ENCODE measurements at regions not wholly inside any gene's neighbourhood (a gene's known extent, or its start where the extent isn't known, plus 50 kb on each side); places are given as distances from the start of the nearest gene placed in this dataset.
A peak's percentile ranks its signal among the peaks of the same experiment; 100 is the strongest.

DNA sequence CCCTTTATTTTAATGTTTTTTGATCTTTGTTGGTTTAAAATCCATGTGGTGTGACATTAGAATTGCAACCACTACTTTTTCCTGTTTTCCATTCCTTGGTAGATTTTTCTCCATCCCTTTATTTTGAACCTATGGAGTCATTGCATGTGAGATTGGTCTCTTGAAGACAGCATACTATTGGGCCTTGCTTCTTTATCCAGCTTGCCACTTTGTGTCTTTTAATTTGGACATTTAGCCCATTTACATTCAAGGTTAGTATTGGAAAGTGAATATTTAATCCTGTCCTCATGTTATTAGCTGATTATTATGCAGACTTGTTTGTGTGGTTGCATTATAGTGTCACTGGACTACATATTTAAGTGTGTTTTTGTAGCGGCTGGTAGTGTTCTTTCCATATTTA is 782.9 kb downstream of the SLC4A3 start:
- peaks cover 85% of the 10 kb centered on the region for H3K9me3 Mint-ChIP-seq

DNA sequence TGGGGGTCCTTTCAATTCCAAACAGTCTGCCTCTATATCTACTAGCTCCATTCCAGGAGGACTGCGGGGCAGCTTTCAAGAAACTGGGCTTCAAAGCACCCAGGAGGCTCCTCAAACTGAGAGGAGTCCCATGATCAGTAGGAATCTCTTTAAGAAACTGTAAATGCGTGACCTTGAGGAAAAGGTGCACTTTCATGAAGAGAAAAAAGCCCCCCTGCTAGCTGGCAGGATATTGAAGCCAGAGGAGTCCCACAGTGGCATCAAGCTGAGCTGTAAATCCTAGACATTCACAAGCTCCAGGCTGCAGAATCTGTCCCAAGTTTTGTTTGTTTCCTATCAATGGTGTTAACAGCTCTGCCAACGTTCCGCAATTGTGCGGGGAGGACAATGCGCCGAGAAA is 790.1 kb downstream of the SLC4A3 start:
- ChIA-PET POLR2A (no interaction called here), CTCF (no interaction called here)
- peaks cover 12% of the 10 kb centered on the region; the same call in 1 of the 2 replicates for H3K36me3 Mint-ChIP-seq
- peaks cover 3% of the 10 kb centered on the region; the same call in 1 of the 2 replicates for H3K27me3 Mint-ChIP-seq (ENCODE audit: low read depth)
- TF ChIP-seq, protein P1, sequence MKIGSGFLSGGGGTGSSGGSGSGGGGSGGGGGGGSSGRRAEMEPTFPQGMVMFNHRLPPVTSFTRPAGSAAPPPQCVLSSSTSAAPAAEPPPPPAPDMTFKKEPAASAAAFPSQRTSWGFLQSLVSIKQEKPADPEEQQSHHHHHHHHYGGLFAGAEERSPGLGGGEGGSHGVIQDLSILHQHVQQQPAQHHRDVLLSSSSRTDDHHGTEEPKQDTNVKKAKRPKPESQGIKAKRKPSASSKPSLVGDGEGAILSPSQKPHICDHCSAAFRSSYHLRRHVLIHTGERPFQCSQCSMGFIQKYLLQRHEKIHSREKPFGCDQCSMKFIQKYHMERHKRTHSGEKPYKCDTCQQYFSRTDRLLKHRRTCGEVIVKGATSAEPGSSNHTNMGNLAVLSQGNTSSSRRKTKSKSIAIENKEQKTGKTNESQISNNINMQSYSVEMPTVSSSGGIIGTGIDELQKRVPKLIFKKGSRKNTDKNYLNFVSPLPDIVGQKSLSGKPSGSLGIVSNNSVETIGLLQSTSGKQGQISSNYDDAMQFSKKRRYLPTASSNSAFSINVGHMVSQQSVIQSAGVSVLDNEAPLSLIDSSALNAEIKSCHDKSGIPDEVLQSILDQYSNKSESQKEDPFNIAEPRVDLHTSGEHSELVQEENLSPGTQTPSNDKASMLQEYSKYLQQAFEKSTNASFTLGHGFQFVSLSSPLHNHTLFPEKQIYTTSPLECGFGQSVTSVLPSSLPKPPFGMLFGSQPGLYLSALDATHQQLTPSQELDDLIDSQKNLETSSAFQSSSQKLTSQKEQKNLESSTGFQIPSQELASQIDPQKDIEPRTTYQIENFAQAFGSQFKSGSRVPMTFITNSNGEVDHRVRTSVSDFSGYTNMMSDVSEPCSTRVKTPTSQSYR (CRISPR knock-in tag; IDR thresholded peaks at IDR 0.05), result no peak
- TF ChIP-seq, protein P2, sequence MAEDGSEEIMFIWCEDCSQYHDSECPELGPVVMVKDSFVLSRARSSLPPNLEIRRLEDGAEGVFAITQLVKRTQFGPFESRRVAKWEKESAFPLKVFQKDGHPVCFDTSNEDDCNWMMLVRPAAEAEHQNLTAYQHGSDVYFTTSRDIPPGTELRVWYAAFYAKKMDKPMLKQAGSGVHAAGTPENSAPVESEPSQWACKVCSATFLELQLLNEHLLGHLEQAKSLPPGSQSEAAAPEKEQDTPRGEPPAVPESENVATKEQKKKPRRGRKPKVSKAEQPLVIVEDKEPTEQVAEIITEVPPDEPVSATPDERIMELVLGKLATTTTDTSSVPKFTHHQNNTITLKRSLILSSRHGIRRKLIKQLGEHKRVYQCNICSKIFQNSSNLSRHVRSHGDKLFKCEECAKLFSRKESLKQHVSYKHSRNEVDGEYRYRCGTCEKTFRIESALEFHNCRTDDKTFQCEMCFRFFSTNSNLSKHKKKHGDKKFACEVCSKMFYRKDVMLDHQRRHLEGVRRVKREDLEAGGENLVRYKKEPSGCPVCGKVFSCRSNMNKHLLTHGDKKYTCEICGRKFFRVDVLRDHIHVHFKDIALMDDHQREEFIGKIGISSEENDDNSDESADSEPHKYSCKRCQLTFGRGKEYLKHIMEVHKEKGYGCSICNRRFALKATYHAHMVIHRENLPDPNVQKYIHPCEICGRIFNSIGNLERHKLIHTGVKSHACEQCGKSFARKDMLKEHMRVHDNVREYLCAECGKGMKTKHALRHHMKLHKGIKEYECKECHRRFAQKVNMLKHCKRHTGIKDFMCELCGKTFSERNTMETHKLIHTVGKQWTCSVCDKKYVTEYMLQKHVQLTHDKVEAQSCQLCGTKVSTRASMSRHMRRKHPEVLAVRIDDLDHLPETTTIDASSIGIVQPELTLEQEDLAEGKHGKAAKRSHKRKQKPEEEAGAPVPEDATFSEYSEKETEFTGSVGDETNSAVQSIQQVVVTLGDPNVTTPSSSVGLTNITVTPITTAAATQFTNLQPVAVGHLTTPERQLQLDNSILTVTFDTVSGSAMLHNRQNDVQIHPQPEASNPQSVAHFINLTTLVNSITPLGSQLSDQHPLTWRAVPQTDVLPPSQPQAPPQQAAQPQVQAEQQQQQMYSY (CRISPR knock-in tag; IDR thresholded peaks at IDR 0.05), result peak; percentile 81
- TF ChIP-seq TCF7 (CRISPR knock-in tag; IDR thresholded peaks at IDR 0.05; ENCODE audit: low read depth), result no peak
- TF ChIP-seq ZNF423 (CRISPR knock-in tag; IDR thresholded peaks at IDR 0.05), result peak; percentile 93
- TF ChIP-seq KAT7 (CRISPR knock-in tag; IDR thresholded peaks at IDR 0.05; ENCODE audit: borderline replicate concordance), result no peak
- TF ChIP-seq, protein P3, sequence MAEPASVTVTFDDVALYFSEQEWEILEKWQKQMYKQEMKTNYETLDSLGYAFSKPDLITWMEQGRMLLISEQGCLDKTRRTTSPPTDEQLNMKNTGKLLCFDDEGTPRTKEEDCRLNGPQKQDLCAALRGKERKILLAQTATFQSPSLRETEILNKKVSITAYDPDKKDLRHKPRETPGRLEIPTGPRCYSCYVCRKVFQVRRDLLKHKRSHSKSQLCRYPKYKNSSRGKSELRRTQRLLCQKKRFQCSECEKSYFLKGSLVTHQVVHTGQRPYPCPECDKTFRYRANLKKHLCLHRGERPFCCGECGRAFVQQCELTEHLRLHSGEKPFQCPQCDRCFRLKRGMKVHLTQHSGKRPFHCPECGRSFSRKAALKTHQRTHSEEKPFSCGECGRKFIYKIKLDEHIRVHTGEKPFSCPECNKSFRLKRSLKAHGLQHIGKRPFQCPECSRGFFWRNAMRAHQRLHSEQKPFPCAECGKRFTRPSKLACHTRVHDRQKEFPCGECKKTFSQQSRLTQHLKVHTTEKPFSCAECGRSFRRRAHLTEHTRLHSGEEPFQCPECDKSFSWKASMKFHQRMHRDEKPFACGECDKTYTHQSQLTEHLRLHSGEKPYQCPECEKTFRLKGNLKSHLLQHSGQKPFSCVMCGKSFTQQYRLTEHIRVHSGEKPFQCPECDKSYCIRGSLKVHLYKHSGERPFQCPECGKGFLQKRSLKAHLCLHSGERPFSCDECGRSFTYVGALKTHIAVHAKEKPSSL (CRISPR knock-in tag; conservative IDR thresholded peaks at IDR 0.05), result no peak
- TF ChIP-seq, protein P4, sequence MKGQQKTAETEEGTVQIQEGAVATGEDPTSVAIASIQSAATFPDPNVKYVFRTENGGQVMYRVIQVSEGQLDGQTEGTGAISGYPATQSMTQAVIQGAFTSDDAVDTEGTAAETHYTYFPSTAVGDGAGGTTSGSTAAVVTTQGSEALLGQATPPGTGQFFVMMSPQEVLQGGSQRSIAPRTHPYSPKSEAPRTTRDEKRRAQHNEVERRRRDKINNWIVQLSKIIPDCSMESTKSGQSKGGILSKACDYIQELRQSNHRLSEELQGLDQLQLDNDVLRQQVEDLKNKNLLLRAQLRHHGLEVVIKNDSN (CRISPR knock-in tag; IDR thresholded peaks at IDR 0.05), result no peak
- H3K4me3 Mint-ChIP-seq, result no peak overlapping the region
- H3K4me1 Mint-ChIP-seq, result peaks cover 33% of the 10 kb centered on the region
- no peak for DNase-seq (ENCODE audit: low spot score)
- peak overlapping the region; percentile 71 for H3K27ac Mint-ChIP-seq
- peak; percentile 76 for ATAC-seq
- H3K9me3 Mint-ChIP-seq, result peaks cover 26% of the 10 kb centered on the region

More for the DNA sequence above, 782.9 kb downstream of the SLC4A3 start:
- Mint-ChIP-seq H3K4me3 (no peak overlapping the region), H3K4me1 (no peaks in the 10 kb centered on the region), H3K27ac (no peak overlapping the region), H3K36me3 (peaks cover 74% of the 10 kb centered on the region), H3K27me3 (ENCODE audit: low read depth) (peaks cover 6% of the 10 kb centered on the region; the same call in 1 of the 2 replicates)
- no peak for TF ChIP-seq MYBL2 (CRISPR knock-in tag; IDR thresholded peaks at IDR 0.05)
- no peak for TF ChIP-seq FOXP1 (CRISPR knock-in tag; IDR thresholded peaks at IDR 0.05; ENCODE audit: borderline replicate concordance)
- TF ChIP-seq, protein P5, sequence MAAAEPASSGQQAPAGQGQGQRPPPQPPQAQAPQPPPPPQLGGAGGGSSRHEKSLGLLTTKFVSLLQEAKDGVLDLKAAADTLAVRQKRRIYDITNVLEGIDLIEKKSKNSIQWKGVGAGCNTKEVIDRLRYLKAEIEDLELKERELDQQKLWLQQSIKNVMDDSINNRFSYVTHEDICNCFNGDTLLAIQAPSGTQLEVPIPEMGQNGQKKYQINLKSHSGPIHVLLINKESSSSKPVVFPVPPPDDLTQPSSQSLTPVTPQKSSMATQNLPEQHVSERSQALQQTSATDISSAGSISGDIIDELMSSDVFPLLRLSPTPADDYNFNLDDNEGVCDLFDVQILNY (CRISPR knock-in tag; IDR thresholded peaks at IDR 0.05), result no peak
- TF ChIP-seq NFATC4 (CRISPR knock-in tag; IDR thresholded peaks at IDR 0.05), result no peak
- TF ChIP-seq, protein P6, sequence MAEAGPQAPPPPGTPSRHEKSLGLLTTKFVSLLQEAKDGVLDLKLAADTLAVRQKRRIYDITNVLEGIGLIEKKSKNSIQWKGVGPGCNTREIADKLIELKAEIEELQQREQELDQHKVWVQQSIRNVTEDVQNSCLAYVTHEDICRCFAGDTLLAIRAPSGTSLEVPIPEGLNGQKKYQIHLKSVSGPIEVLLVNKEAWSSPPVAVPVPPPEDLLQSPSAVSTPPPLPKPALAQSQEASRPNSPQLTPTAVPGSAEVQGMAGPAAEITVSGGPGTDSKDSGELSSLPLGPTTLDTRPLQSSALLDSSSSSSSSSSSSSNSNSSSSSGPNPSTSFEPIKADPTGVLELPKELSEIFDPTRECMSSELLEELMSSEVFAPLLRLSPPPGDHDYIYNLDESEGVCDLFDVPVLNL (CRISPR knock-in tag; IDR thresholded peaks at IDR 0.05; ENCODE audit: borderline replicate concordance, low read depth), result no peak
- no peak for TF ChIP-seq NFYB (CRISPR knock-in tag; conservative IDR thresholded peaks at IDR 0.05; ENCODE audit: low read depth)
- no peak for TF ChIP-seq ESRRA (CRISPR knock-in tag; IDR thresholded peaks at IDR 0.05; ENCODE audit: borderline replicate concordance)
- TF ChIP-seq, protein P2 (CRISPR knock-in tag; IDR thresholded peaks at IDR 0.05), result no peak
- ATAC-seq (no peak), DNase-seq (ENCODE audit: low spot score) (no peak)
- ChIA-PET POLR2A (no interaction called here), CTCF (no interaction called here)

All from WTC11 (cell line).